HG03521 (cell line): ENCODE measurements at regions not wholly inside any gene's neighbourhood (a gene's known extent, or its start where the extent isn't known, plus 50 kb on each side); places are given as distances from the start of the nearest gene placed in this dataset.

Experiments used
- ATAC-seq: cut with Tn5 transposase; IDR thresholded peaks from one replicate; pipeline ENCODE4 v1.9.1; 2021; ENCODE audit warnings: mild to moderate bottlenecking, moderate library complexity; ENCODE audit not compliant: unreplicated experiment

- no peak for ATAC-seq
Measured at GRCh38 chr6:113796038-113796437, 61.1 kb upstream of the MARCKS start.

GRCh38 chr6:113802779-113803178 lies 54.4 kb upstream of the MARCKS start:
- no peak for ATAC-seq

- peak; percentile 88 for ATAC-seq
Measured at GRCh38 chr6:113805173-113805790, 51.9 kb upstream of the MARCKS start.

GRCh38 chr6:113805811-113806495 lies 51.2 kb upstream of the MARCKS start:
- ATAC-seq: no peak
